CD4-positive, alpha-beta T cell treated with Interleukin-4 for 1 hour (primary cell): ENCODE measurements at regions not wholly inside any gene's neighbourhood (a gene's known extent, or its start where the extent isn't known, plus 50 kb on each side); places are given as distances from the start of the nearest gene placed in this dataset.

Experiments used
- DNase-seq, 2 donors: peaks; one replicate each; pipeline ENCODE4 v3.0.0-alpha.2; 2020 to 2022

DNA sequence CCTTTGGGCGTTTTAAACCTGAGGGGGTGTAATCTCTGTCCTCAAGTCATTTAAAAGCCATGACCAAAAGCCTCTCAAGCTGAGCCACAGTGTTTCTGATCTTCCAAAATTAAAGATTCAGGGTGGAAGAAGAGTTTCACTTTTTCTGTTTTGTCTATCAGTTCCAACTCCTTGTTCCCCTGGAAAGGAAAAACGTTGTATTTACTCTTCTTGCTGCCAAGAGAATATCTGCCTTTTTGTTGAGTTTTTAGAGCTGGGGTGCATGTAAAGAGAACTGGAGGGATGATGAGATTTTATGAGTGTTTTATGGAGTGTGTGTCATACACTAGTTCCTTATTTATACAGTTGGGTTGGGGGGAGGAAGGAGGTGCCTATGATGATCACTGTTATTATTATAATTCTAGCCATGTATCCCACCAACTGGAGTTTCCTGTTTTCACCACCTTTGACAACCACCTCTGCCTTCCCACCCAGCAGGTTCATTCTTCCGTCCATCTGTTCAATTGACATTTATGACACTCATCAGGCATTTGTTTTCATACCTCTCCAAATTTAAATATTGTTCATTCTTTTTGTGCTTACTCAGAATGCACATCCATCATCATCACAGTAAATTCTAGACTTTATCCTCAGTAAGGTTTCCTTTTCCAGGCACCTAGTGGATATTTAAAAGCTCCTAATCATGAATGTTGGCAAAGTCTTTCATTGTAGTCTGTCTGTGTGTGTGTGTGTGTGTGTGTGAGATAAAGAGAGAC, 97.9 kb upstream of the MPDZ start:
- no peak for DNase-seq

DNA sequence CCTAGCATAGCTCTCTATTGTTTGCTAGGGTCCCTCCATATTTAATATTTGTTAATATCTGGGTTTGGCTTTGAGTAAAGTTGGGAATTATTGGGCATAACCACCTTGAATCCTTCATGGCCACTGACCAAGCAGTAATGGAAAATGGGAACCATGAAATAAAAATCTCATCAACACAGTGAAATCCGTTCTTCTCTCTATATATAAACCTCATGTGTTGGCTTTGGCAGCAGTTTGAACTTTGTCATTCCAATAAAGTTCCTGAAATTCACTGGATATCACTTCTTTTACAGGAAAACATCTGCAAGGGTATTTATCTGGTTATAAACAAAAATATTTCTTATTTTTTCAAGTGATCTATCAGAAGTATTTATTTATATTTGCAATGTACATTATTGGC, 93.0 kb upstream of the MPDZ start:
- no peak for DNase-seq

DNA sequence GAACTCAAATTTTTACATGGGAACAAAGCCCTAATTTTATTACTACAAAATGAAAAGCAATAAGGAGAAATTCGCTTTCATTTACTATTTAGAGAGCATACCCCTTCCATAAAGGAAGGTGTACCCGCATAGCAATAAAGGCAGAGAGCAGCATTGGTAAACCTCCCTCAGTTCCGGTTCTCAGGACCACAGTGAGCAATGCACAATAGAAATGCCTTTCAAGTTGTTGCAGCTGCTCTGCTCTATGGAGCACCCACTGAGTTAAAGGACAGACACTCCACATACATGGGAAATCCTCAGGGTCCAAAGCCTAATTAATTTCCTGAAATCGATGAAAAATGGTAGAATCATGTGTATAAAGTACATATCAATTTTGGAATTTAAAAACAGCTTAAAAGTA, 89.9 kb upstream of the MPDZ start:
- DNase-seq: no peak

DNA sequence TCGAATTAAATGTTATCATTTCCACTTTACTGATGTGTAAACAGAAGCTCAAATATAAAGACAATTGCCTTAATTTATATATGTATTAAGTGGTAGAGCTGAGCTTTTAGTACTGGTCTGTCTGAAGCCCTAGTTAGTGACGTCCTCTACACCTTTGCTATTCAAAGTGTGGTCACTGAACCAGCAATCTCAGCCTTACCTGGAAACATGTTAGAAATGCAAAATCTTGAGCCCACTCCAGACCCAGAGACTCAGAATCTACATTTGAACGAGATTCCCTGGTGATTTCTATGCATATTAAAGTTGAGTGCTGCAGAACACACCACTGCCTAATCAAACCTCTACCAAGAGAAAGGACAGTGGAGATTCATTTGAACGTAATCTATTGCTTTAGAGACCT, 88.3 kb upstream of the MPDZ start:
- no peak for DNase-seq

DNA sequence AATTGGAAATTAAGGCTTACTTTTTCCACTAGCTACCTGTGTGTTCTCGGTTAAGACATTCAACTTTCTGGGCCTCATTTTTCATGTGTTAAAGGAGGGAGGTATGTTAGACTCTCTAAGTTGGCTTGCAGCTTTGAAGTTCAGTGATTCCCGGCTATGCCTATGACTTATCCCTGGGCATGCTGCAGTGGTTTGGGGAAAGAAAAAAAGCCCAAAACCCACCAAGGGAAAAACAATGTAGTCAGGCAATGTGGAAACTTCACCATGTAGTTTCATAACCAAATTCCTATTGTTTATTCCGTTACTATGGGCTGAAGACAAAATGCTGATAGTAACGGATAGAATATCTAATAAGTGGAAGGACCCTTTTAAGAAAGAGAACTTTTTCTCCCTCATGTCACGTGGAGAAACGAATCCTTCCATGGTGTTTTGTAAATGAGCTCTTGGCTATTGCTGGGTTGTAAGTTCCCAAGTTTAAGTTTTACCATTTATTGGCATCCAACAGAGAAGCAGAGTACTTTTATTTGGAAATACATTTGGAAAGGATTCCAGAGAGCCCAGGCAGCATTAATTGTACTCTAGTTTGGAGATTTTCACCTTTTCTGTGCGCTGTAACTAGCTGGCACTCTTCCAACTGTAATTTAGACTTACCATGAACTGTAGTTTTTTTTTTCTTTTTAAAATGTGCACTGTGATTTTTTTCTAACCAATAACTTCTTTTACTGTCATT, 84.9 kb upstream of the MPDZ start:
- no peak for DNase-seq

DNA sequence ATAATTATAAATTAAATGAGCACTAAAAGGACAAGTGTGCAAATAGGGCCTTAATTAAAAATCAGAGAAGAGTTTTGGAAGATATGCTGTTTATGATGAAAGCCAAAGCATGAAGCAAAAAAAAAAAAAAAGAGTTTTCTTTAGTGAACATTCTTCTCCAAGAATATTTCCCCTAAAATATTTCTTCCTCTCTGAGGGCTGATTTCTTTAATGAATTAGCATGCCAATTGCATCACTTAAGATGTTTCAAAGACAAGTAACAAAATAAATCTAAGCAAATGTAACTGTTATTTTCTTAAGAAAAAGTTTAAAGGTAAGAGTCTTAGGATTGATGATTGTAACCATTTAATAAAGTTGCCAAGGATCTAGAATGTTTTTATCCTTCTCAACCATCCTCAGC, 81.6 kb upstream of the MPDZ start:
- no peak for DNase-seq

DNA sequence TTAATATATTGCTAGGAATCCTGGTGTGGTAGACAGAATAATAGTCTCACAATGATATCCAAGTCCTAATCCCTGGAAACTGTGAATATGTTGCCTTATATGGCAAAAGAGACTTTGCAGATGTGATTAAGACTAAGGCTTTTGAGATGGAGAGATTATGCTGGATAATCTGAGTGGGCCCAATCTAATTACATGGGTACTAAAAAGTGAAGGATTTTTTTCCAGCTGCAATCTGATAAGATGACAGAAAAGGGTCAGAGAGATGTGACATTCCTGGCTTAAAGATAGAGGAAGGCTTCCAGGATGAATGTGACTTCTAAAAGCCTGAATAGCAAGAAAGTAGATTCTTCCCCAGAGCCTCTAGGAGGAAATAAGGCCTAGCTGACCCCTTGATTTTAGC, 80.7 kb upstream of the MPDZ start:
- no peak for DNase-seq

DNA sequence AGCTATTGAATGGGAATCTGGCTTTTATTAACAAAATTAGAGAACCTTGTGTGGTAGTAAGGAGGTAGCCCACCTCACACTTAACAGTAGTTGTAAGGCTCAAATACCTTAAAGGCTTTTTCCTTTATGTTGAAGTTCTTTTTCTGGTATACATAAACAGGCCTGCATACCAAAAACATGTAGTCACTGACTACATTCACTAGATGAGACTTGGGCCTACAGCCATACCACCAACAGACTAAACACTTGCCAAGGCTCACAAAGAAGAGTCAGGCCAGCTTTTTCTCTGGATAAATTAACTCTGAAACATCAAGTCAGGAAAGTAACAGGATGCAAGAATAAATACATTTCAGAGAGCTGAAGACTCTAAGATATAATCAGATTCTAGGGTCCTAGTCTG, 78.6 kb upstream of the MPDZ start:
- no peak for DNase-seq

DNA sequence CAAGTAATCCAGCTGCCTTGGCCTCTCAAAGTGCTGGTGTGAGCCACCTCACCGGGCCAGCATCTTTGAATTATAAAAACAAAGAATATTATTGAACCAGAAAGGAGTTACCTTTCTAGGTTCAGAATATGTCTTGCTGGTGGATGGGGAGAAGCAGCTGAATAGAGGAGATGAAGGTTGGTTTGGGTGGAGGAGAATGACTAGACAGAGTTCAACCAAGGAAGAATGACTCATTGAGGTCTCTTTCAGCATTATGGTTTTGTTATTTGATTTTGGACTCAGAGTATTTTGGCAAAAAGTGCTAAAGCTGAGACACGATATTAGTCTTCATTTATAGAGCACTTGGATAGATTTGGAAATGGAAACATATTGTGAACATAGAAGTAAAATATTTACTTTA, 75.2 kb upstream of the MPDZ start:
- DNase-seq: no peak

DNA sequence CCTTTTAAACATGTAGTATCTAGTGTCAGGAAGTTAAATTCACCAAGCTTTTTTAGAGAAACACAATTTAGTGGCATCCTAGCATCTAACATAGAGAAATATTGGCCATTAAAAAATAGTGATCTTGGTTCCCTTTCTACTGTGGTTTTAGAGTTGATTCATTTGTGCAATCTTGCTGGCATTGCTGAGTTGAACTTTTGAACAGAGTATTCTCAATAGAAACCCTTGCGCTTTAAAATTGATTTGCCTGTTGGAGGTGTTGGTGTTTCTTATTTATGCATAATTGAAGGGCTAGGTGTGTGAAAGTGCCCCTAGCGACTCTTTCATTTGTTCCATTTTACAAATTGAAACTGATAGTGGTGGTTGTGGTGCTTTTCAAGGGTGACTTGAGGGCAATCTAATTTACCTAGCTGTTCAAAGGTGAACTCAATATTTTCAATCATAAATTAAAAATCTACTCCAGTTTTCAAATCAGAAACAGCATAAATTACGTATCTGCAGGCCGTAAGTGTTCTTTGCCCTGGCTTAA, 73.0 kb upstream of the MPDZ start:
- DNase-seq: no peak

DNA sequence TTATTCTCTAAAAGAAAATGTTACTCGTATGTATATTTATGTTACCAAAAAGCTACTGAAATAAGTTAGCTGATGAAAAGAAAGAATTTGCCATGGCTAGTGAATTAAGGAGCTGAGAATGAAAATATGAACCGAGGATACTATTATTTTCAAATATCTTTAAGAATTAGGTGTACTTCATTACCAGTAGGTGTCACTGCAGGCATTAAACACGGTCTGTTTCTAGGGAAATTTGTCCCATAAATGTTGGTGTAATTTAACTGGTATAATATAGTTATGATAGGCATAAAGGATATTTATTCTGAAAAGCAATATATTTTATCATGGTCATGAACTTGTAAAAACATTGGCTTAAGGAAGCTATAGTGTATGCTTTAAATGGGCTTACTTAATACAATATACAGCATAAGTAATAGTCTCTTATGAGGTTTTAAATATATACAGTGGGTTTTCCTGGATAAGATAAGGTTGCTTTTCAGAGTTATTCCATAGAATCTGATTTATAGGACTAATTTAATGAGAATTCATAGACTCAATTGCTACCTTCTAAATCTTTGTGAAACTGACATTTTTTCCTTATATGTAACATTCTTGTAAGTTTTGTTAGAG, 72.4 kb upstream of the MPDZ start:
- DNase-seq: no peak

DNA sequence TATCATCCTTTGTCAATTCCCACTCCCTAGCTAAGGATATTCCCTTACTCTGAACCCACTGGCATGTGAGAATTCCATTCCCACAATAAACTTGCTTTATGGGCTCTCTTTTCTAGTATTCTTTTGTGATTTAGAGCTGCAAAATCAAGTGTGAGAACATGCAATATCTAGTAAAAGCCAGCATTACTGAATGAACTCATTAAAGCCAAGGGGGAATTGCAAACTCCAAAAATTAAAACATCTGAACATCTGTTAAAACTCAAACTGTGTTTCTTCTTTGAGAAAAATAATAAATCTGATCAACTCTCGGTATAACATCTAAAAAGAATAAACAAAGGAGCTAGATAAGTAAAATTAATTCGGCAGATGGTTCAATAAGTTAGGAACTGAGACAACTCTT, 53.1 kb upstream of the MPDZ start:
- DNase-seq: no peak

DNA sequence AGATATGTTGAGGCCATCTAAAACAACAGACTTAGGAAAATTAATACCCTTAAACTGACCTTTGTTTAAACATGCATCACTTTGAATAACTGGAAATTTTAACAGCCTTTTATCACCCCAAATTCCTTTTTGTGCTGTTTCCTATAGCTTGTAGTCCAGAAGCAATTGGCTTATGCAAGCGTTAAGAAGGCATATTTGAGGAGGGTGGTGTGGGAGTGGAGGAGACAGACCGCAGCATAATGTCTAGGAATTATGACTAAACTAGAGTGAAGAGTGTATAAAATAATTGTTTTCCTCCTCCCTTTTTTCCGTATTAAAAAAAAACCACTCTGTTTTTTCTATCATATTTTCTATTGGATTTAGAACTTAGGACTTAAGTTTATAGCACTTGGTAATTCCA, 51.8 kb upstream of the MPDZ start:
- no peak for DNase-seq

DNA sequence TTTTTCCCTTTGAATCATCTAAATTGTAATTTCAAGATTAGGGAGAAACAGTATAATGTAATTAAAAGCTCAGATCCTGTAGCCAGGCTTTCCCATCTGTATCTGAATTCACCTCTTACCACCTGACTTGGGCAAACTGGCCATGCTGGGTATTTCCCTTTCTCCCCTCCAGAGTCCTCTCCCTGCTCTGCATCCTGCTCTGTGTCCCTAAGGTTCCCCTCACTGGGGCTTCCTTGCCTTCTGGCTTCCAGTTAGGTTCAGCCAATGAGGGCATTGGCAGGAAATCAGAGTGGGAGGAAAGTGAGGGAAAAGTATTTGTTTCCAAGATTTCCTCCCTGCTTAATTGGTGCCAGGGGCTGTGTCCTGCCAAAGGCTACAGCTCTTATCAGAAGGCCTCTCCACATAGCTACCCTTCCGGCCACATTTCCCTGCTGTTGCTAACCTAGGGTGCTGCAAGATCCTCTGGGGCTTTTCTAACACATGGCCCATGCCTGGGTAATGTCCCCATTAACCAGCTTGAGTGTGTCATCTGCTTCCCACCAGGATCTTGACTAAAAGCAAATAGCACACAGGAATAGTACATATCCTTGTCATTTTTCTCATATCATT, 51.0 kb upstream of the MPDZ start:
- no peak for DNase-seq
